ENCODE measurements at regions not wholly inside any gene's neighbourhood (a gene's known extent, or its start where the extent isn't known, plus 50 kb on each side); places are given as distances from the start of the nearest gene placed in this dataset.

- no peak for ATAC-seq
- Histone ChIP-seq H4K20me1 (ENCODE audit: insufficient read depth, low read length) (no peaks in the 10 kb centered on the region), H3K27ac (ENCODE audit: extremely low read length, insufficient read depth, low read length) (no peak overlapping the region), H3K4me3 (replicated peaks in 1 of 3; ENCODE audit: insufficient read depth in 1 of 3, low read depth in 2 of 3, low read length in 3 of 3) (no peak overlapping the region), H3K36me3 (replicated peaks in 1 of 2; ENCODE audit: control insufficient read depth in 1 of 2, insufficient read depth in 2 of 2, low read length in 2 of 2) (no peaks in the 10 kb centered on the region), H3K4me1 (ENCODE audit: insufficient read depth, low read length) (no peaks in the 10 kb centered on the region), H3K9me3 (ENCODE audit: low read length) (peaks cover 4% of the 10 kb centered on the region; the same call in 1 of the 2 replicates), H3K4me2 (ENCODE audit: low read depth, low read length) (no peak overlapping the region), H3K9ac (ENCODE audit: insufficient read depth, low read depth, low read length) (no peak overlapping the region), H3K27me3 (ENCODE audit: control insufficient read depth in 1 of 2, insufficient read depth in 2 of 2, low read length in 2 of 2) (no peaks in the 10 kb centered on the region), H3K79me2 (ENCODE audit: insufficient read depth, low read length) (no peaks in the 10 kb centered on the region), H2AFZ (ENCODE audit: low read length) (no peak overlapping the region)
- 0% methylated on average over 2 of the region's 2 CpGs for WGBS (ENCODE audit: low lambda C conversion rate)
- DNase-seq (ENCODE audit: low spot score) = no peak
- intact Hi-C loops (cut with micrococcal nuclease; ENCODE audit: unreplicated experiment) (no loop called here), in situ Hi-C loops (cut with HindIII; ENCODE audit: extremely low pct_ligation_motif_present, low pct_unique_long_range_greater_than_20kb) (no loop called here)
- BruUV-seq (replicated peaks) = no TSS peak
- POLR2A ChIA-PET = no interaction called here
- FAIRE-seq = no peak
- CTCF ChIA-PET (ENCODE audit: low intra/inter-chr PET ratio, low total read pairs) = no interaction called here
- TF ChIP-seq ZNF143 (CRISPR knock-in tag; IDR thresholded peaks at IDR 0.05) (no peak), CREBL2 (CRISPR knock-in tag; IDR thresholded peaks at IDR 0.05; ENCODE audit: borderline replicate concordance) (no peak), ZFP90 (CRISPR knock-in tag; IDR thresholded peaks at IDR 0.05; ENCODE audit: borderline replicate concordance) (no peak), ZNF597 (CRISPR knock-in tag; IDR thresholded peaks at IDR 0.05) (no peak), BORCS8-MEF2B (CRISPR knock-in tag; IDR thresholded peaks at IDR 0.05) (no peak), ARID3A (IDR thresholded peaks at IDR 0.05; ENCODE audit: low read depth, low read length) (no peak), HNF1B (CRISPR knock-in tag; IDR thresholded peaks at IDR 0.05) (no peak), ZNF230 (CRISPR knock-in tag; IDR thresholded peaks at IDR 0.05) (no peak), NFE2L1 (CRISPR knock-in tag; IDR thresholded peaks at IDR 0.05; ENCODE audit: borderline replicate concordance) (no peak), ZNF235 (CRISPR knock-in tag; IDR thresholded peaks at IDR 0.05; ENCODE audit: borderline replicate concordance) (no peak), FOXK1 (CRISPR knock-in tag; IDR thresholded peaks at IDR 0.05; ENCODE audit: borderline replicate concordance, low read depth) (no peak), AHDC1 (CRISPR knock-in tag; IDR thresholded peaks at IDR 0.05; ENCODE audit: borderline replicate concordance) (no peak), TOE1 (CRISPR knock-in tag; IDR thresholded peaks at IDR 0.05) (no peak)
Observed at GRCh38 chr20:11496380-11496779, 421.3 kb upstream of the BTBD3 start.
